HL-60/S4 (cell line): ENCODE measurements at regions not wholly inside any gene's neighbourhood (a gene's known extent, or its start where the extent isn't known, plus 50 kb on each side); places are given as distances from the start of the nearest gene placed in this dataset.
"Not testable (repeated sequence)": the region's sequence is repeated elsewhere in the genome, so short reads cannot be mapped to it uniquely, and the experiment has no call there.

Source experiments
- in situ Hi-C: fragments of 300-500 bp; cut with MboI; formaldehyde crosslinking; loops from 2 replicates; pipeline ENCODE4 v1.14.3; 2022; ENCODE audit warnings: low sequenced_read_pairs

GRCh38 chr11:27244900-27245299, 118.1 kb downstream of the CCDC34 start:
- in situ Hi-C loops, result no loop called here

DNA sequence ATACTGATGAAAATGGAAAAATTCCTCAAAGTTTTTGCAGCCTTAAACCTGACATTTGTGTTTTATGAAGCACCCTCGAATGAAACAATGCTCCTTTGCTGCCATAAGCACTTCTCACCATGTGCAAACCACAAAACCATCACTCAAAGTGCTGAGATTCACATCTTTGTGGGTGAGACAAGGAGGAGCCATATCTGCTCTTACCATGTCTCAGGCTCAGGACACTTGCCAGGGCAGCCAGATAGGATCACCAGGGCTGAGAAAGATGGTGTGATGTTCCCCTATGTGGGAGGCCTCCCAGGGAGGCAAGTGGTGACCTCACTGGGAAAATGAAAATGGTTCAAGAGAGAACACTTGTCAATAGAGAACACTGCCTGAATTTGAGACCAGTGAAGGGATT, 120.4 kb downstream of the CCDC34 start:
- in situ Hi-C loops, result no loop called here

GRCh38 chr11:27241311-27242122, 121.5 kb downstream of the CCDC34 start:
- in situ Hi-C loops, result no loop called here

DNA sequence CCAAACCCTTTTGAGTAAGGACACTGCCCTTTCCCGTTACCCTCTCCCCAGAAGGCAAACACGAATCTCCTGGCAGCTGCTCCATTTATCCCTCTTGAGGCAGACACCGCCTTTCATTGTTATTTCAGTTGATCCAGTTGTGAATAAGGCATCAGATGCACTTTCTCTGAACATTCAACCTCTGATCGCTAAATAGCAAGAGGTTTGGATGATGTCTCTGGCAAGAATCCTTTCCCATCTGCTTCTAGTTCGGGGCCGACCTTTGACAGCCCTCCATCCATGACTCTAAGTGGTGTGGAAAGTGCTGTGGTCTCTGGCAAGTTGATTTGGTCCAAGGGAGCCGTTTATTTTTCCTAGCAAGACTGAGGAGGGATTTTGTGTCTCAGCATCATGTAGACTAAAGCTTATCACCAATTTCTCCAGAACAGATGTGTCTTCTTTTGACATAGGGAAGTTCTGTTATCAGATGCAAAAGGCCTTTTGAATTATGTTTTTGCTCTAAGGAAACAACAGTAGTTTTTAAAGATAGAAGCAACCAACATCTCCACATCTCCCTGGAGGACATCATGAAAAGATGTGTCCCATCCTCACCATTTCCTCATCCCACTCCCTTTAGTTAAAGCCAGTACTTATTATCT, 123.6 kb downstream of the CCDC34 start:
- in situ Hi-C loops, result no loop called here

GRCh38 chr11:27238811-27239210, 124.2 kb downstream of the CCDC34 start:
- in situ Hi-C loops, result no loop called here

- in situ Hi-C loops, result no loop called here
These were observed 125.4 kb downstream of the CCDC34 start for GRCh38 chr11:27237643-27238042.

DNA sequence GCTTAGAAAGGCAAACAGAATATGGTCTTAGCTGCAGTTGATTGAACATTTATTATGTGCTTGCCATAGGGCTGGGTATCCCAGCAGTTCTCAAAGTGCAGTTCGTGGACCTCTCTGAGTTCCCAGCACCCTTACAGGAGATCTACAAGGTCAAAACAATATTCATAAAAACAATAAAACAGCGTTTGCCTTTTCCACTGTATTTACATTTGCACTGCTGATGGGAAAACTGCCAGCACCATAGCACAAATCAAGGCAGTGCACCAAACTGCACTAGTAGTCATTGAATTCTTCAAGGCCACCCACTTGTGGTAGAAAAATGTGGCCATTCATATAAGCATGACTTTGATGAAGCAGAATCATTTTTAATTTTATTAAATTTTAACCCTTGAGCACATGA, 128.1 kb downstream of the CCDC34 start:
- in situ Hi-C loops, result no loop called here

DNA sequence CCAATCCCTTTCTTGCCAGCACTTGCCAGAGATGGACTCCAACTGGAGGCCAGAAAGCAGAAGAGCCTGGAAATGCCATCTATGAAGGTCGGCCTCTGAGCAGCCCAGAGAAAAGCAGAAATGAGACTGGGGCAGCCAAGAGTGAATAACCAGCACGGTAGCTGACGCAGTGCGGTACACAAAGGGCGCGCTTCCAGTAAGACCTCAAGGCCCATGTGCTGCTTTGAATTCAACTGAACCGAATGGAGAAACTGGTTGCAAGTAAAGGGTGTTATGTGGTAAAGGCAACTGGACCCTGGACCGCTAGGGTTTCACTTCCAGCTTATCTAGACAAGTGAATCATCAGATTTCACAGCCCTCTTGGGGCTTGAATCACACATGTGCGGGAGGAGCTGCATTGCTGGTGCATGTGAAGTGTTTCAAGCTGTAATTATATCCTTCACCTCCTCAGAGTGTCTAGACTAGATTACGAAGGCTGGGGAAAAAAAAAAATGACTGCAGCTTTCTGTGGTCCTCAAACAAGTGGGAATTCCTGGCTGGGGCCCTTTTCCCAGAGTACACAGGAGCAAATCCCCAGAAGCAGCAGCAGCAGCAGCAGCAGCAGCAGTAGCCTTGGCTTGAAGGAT, 128.9 kb downstream of the CCDC34 start:
- in situ Hi-C loops, result no loop called here

GRCh38 chr11:27233654-27234042, 129.4 kb downstream of the CCDC34 start:
- in situ Hi-C loops, result no loop called here

GRCh38 chr11:27231530-27231929, 131.5 kb downstream of the CCDC34 start:
- in situ Hi-C loops, result no loop called here

GRCh38 chr11:27230192-27230572, 132.8 kb downstream of the CCDC34 start:
- in situ Hi-C loops, result no loop called here

DNA sequence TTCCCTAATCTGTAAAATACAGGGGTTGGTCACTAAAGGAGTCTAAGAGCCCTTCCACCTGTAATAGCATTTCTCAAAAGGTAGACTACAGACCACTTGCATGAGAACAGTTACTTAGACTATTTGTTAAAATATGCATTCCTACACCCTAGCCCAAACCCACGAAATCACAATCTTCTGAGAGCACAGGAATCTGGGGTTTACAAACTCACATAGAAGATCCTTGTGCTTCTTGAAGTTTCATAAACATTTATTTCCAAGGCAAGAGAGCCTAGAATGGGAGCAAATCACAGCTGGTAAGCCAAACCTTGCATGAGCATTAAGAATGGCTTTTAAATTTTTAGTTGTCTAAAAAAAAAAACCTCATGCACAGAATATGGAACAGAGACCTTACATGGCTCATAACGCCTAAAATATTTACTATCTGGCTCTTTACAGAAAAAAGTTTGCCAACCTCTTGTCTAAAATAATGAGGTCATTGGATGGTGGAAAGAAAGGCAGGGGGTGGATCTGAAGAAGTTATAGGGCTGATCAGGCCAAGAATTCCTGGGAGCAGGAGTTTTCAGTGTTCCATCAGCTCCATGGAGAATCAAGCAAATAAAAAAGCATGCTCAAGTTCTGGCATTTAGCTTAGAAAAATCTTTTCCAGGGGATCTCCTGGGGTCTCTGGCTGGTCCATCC, 133.4 kb downstream of the CCDC34 start:
- in situ Hi-C loops, result no loop called here

DNA sequence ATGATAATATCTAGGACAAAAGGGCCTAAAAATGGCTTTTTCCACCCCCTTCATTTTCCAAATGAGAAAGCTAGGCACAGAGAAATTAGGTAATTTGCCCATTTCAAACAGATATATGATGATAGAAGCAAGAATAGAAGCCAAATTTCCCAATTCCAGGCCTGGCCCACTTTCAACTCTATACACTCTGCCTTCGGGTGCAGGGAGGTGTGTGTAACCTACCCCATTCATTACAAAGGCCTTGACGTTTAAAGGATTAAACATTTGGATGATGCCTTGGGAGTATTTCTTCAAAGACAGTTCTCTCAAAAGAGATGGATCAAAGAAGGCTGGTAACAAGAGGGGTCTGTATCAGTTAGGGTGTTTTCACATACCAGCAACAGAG, 134.1 kb downstream of the CCDC34 start:
- in situ Hi-C loops, result no loop called here

- in situ Hi-C loops, result no loop called here
These were observed 134.6 kb downstream of the CCDC34 start for GRCh38 chr11:27228232-27228905.

- in situ Hi-C loops, result no loop called here
These were observed 135.3 kb downstream of the CCDC34 start for GRCh38 chr11:27227736-27228135.

GRCh38 chr11:27219487-27220039, 143.5 kb downstream of the CCDC34 start:
- in situ Hi-C loops, result not testable (repeated sequence)

DNA sequence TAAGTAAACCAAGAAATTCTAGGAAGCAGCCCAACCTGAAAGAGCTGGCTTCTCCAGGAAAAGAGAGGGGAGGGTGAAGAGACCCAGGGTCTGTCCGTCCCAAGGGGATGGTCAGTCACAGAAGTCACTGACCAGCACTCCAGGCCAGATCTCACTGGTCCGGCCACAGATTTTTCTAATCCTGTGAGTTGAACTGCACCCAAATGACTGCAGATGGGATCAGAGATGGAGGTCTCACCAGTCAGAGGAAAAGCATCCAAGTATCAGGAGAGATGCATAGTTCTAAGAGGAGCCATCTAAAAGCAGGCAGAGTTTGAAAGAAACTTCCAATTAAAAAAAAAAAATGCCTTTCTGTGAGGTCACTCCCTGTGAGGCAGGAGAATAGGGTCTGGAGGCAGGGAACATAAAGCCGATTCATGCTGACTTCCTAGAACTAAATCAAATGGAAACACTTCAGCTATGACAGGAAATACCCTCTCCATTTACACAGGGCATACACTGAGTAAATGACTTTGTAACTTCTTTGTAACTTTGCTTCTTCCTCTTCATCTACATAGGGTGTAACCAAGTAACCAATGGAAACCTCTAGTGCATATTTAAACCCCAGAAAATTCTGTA, 144.5 kb downstream of the CCDC34 start:
- in situ Hi-C loops, result no loop called here

DNA sequence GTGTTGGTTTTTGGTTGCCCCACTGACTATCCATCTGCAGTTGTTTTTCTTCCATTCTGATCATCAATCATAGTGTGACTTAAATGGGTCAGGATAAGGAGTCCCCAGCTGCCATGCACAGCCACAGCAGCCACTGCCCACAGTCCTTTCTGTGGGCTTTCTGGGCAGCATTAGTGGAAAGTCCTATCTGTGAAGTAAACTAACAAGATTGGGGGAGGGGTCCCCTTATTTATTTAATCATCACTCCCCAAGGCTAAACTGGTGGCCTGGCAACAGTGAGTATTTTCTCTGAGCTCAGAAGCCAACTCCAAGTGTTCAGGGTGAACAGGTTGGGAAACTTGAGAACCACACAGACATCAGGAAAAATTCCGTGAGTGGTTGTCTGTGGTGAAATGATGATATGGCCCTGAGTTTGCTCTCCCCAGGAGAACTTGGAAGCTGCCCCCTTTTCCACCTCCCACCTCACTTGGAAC, 145.0 kb downstream of the CCDC34 start:
- in situ Hi-C loops, result no loop called here

DNA sequence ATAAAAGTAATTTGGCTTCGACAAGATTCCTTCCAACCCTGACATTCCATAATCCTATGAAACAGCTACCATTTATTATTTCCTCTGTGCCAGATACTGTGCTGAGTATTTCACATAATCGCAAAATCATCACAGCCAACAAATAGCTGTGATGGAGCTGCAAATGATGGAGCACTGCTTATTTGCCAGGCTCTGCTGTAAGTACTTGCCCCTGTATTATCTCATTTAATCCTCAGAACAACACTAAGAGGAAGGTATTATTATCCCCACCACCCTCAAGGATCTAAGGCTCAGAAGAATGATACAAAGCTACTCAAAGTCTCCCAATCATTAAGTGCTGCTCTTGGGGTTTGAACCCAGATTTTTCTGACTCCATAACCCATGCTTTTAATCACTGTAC, 145.5 kb downstream of the CCDC34 start:
- in situ Hi-C loops, result no loop called here
